ENCODE measurements at regions not wholly inside any gene's neighbourhood (a gene's known extent, or its start where the extent isn't known, plus 50 kb on each side); places are given as distances from the start of the nearest gene placed in this dataset.

DNA sequence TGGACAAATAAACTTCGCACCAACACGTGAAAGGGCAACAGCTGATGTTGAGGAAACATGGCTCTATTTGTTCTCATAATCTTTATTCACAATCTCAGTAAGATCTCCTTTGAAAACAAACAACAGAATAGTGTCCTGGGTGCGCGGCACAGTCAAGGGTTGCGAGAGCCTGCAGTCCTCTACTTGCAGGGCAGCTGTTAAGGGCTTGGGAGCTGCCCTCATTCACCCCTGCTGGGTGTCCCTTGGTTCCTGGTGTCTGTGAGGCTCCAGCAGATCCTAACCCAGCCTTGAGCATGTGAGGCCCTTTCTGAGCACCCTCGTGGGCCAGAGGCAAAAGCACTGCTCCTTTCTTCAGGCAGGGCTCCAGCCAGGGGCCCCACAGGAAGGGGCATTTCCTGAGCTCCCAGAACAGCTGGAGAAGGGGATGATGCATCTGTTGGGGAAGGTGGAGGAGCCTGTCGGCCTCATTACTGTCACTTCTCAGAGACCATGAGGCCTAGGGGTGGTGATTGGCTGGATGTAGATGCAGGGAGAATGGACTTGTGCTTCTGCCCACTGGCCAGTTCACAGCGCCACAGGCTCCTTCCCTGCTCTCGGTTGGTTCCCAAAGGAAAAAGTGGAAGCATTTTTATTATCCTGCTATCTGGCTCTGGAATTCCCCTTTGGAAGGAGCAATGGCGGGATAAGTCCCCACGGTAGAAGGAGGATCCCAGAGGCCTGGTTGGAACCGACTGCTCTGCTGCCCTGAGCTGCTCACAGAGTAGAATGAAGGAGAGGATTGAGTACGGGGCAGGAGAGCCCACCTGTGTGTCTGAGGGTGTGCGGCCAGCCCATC, 51.9 kb upstream of the KLF13 start:
- DNase-seq (ENCODE audit: low read depth) = peak; percentile 57

DNA sequence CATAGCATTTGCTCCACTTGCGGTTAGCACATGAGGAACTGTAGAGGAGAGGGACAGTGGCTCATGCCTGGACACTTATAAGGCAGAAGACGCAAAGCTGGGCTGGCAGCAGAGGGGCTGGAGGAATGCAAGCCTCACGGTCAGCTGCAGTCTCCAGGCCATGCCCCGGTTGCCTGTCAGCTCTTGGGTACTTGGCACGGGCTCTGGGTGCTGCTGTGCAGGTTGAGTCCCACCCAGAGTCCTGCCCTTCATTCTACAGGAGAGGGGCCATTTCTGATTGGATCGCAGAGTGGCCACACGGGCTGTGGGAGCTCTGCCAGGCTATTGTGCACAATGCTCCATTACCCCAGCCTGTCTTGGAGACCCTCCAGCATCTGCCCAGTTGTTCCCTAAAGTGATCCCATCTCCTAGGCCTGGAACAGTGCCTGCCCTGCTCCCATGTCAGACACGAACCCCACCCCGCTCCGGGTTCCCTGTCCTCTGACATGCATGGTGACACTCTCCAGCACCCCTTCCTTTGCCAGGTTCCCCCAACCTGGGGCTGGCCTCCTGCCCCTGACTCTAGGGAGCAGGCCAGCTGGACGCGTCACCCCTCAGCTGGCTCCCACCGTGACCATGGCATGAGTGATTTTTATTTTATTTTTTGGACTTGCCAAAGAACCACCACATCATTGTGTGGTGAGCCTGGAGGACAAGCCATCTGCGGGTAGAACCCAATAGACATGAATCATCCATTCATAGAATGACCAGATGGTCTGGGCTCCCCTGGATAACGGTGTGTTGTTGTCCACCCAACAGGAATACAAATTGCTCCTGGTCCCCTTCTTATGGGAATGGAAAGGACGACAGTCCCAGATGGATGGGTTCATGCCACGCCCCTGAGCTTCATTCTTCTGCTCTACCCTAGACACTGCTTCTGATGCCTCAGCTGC, 51.0 kb upstream of the KLF13 start:
- DNase-seq (ENCODE audit: low read depth) = peak; percentile 64

DNA sequence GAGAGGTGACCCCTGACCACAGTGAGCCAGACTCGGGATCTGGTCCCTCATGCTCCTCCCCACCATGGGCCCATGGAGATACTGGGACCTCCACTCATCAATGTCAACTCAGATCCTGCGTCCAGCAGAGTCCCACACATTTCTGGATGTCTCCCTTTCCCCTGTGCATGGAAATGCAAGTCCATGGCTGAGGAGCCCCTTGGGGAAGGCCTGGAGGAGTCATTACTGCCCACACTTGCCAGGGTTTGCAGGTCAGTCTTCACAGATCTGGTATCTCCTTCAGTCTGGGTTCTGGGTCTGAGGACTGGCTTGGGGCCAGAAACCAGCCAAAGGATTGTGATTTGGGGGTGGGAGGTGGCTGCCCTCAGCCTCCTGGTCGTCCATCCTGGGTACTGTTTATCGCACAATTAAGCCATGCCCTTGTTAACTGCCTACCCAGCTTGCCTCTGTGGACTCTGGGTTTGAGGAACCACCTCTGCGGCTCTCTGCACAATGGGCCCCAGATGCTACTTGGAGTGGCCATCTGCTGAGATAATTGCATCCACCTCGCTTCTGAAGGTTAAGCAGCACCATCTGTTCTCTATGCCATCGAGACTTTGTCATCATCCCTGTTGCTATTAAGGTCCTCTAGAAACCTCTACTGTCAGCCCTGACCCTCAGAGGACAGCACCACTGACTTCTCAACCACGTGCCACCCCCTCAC, 49.9 kb upstream of the KLF13 start:
- no peak for DNase-seq (ENCODE audit: low read depth)
